Stimulated activated CD4-positive, alpha-beta T cell treated with anti-CD3 and anti-CD28 coated beads, Interleukin-12 subunit alpha, Interleukin-12 subunit beta, amount 100 ng/mL, for 24 hours (primary cell): ENCODE measurements at regions not wholly inside any gene's neighbourhood (a gene's known extent, or its start where the extent isn't known, plus 50 kb on each side); places are given as distances from the start of the nearest gene placed in this dataset.

ENCODE experiments used
- DNase-seq, 2 experiments: peaks; one replicate each; pipeline ENCODE4 v3.0.0-alpha.2; 2020; ENCODE audit warnings: low read depth in 2 of 2

DNA sequence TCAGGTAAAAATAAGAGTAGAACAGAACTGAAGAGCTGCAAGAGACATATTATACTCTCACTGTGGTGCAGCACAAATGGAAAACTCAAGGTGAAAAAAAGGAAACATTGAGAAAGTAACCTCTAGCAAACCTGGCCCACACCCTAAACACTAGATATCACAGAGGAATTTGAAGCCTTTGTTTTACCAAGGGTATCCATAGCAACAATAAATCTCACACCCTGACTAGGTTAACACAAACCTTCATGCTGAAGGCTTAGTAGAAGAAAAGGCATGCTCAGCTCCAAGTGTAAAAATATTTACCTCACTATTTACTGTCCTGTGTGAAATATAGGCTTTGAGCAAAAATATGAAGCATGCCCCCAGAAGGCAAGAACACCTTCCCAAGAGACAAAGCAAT lies 61.9 kb upstream of the TAB3 start:
- no peak for DNase-seq

DNA sequence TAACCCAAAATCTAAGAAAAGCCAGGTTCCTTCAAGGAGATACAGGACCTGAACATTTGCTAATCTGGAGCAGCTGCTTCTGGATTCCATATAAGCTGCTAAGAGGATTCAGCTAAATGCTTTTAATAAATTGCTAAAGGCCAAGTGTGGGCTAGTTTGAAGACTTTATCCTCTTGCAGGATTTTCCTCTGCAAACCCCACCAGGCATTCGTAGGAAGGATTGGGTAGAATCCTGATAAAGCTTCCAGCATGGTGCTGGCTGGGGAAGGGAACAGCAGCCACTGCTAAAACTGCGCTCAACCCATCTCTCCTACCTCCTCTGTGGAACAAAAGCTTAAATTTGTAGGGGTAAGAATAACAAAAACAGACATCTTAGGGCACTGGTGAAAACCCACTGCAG lies 61.3 kb upstream of the TAB3 start:
- no peak for DNase-seq

DNA sequence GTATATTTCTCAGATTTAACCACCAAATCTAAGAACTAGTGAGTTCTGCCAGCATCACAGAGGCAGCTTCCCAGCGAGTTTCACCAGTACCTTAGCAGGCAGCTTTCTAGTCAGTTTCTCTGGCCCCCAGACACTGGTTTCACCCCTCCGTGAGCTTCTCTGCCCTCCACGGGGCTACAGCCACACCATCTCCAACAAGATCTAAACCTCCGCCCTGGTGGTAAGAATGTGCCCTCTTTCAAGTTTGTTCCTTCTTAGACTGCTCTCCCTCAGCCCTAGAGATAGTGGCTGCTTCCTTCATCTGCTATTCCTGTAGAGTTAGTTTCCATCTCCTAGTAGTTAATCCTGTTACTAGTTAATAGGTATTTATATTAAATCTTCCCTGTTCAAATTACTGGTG lies 60.5 kb upstream of the TAB3 start:
- DNase-seq = no peak

DNA sequence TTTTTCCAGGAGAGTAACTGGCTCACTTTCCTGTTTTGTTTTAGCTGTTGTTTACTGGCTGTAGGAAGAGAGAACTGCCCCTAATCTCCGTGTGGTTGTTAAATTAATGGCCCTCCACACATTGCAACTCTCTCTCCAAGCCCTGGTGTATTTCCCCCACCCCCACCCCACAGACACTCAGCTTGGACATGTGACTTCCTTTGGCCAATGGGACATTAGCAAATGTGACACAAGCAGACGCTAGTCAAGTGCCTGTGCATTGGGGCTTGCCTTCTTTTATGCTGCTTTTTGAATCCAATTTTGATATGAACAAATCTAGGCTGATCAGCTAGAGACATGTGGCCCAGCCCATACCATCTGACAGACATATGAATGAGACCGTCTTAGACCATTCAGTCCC lies 59.6 kb upstream of the TAB3 start:
- no peak for DNase-seq

DNA sequence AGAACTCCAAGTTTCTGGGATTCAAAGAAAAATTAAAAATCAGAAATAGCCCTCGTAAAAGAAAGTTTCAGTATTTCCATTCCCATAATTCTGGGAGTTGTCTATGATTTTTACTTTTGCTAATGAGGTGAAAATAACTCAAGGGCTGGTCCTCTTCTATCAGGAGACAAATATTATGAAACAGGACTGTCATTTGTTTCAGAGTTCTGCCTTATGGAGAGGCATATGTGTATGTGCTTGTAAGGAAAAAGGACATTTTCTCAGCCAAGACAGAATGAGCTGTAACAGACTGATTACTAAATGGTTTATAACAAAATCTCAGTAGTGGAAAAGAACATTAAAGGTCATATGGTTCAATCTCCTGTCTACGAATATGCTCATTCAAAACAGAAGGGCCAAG lies 59.0 kb upstream of the TAB3 start:
- no peak for DNase-seq

DNA sequence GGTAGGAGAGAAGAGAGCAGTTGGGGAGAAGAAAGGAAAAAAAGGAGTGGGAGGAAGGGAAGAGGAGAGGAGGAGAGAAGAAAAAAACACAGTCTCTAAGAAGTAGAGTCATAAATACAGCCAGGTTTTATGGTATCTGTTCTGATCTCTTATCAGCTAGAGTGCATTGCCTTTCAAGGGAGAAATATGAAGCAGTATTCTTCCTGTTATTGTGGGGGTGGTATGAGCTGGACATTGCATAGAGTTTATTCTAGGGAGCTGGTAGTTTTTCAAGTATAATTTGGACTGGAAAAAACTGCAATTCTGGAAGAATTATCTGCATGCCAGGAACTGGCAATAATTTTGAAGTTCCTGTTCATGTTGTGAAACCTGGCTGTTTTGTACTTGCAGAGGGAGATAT lies 54.9 kb upstream of the TAB3 start:
- DNase-seq = no peak

DNA sequence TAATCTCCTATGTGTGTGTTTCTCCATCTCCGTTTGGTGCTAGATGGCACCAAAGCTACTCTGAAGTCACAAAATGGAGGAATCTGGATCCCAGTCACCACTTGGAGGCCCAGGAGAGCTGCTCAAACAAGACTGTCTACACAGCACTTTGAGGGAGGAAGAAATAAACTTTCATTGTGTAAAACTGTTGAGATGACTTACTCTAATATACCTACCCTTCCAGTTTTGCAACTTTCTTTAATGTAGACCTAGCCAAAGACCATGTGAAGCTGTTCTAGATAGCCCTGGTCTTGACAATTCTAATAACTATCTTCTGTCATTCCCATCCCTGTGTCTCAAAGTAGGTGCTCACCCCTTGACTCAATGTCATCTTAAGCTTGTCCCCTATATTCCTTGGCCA lies 52.8 kb upstream of the TAB3 start:
- no peak for DNase-seq

DNA sequence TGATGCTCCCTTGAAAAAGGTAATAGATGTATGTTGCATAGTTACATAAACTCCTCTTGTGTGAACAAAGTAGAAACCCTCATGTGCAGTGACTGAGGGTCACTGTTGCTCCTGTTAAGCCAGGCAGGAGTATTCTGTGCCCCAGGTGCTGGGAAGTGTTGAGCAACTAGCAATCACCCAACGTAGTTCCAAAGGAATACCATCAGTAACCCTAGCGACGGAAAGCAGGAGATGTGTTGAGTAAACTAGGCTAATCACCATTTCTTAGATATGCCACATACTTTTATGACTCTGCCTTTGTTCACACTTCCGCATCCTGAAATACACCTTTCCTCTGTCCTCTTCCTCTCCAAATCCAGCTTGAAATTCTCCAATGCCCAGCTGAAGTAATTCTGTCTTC lies 50.9 kb upstream of the TAB3 start:
- no peak for DNase-seq
